ENCODE measurements at regions not wholly inside any gene's neighbourhood (a gene's known extent, or its start where the extent isn't known, plus 50 kb on each side); places are given as distances from the start of the nearest gene placed in this dataset.
A peak's percentile ranks its signal among the peaks of the same experiment; 100 is the strongest.

DNA sequence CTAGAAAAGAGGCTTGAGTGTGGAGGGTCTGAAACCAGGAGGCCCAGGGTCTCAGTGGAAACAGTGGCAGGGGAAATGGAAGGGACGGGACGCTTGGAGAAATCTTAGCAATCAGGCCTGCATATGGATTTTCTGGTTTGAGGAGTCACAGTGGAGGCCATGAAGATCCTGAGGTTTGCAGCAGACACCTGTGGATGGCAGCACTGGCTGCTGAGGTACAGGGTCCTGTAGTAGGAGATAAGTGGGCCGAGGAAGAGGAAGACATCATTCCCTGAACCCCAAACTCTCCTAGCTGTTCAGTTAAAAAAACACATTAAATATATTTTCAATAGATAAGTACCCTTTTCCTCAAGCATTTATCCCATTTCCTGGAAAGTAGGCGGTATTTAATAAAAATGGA, 208.8 kb upstream of the IGFBP3 start:
- Histone ChIP-seq H3K27ac (ENCODE audit: low read depth) (no peak overlapping the region), H2AFZ (no peak overlapping the region), H3K4me1 (ENCODE audit: insufficient read depth) (no peaks in the 10 kb centered on the region), H3F3A (replicated peaks; ENCODE audit: low read depth) (no peaks in the 10 kb centered on the region), H3K79me2 (replicated peaks; ENCODE audit: insufficient read depth) (no peaks in the 10 kb centered on the region), H3K36me3 (ENCODE audit: insufficient read depth) (no peaks in the 10 kb centered on the region), H3K9me2 (ENCODE audit: insufficient read depth) (no peaks in the 10 kb centered on the region), H3K4me2 (no peak overlapping the region), H3K4me3 (no peak overlapping the region), H3K27me3 (ENCODE audit: insufficient read depth) (no peaks in the 10 kb centered on the region), H4K20me1 (replicated peaks; ENCODE audit: insufficient read depth) (no peaks in the 10 kb centered on the region)
- Mint-ChIP-seq H3K36me3 (ENCODE audit: low read depth) (no peaks in the 10 kb centered on the region), H3K4me1 (peaks cover 2% of the 10 kb centered on the region; the same call in 1 of the 3 replicates), H3K9me3 (no peaks in the 10 kb centered on the region; the same call in 2 of the 3 replicates), H3K27ac (no peak overlapping the region), H3K27me3 (ENCODE audit: insufficient read depth, low read depth, poor library complexity) (no peaks in the 10 kb centered on the region), H3K4me3 (no peak overlapping the region)
- no peak for TF ChIP-seq NANOG (IDR thresholded peaks at IDR 0.05; ENCODE audit: borderline replicate concordance)
- no peak for TF ChIP-seq EZH2phosphoT487 (IDR thresholded peaks at IDR 0.05; ENCODE audit: unreplicated experiment)
- no peak for TF ChIP-seq STAT1 (IDR thresholded peaks at IDR 0.05; ENCODE audit: unreplicated experiment)
- TF ChIP-seq CREB1 (CRISPR knock-in tag; IDR thresholded peaks at IDR 0.05; ENCODE audit: low read depth) = no peak
- TF ChIP-seq, protein P1, sequence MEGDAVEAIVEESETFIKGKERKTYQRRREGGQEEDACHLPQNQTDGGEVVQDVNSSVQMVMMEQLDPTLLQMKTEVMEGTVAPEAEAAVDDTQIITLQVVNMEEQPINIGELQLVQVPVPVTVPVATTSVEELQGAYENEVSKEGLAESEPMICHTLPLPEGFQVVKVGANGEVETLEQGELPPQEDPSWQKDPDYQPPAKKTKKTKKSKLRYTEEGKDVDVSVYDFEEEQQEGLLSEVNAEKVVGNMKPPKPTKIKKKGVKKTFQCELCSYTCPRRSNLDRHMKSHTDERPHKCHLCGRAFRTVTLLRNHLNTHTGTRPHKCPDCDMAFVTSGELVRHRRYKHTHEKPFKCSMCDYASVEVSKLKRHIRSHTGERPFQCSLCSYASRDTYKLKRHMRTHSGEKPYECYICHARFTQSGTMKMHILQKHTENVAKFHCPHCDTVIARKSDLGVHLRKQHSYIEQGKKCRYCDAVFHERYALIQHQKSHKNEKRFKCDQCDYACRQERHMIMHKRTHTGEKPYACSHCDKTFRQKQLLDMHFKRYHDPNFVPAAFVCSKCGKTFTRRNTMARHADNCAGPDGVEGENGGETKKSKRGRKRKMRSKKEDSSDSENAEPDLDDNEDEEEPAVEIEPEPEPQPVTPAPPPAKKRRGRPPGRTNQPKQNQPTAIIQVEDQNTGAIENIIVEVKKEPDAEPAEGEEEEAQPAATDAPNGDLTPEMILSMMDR (conservative IDR thresholded peaks at IDR 0.05; ENCODE audit: low read depth in 2 of 2) = peak; percentile 49 to 67
- TF ChIP-seq ZNF114 (CRISPR knock-in tag; IDR thresholded peaks at IDR 0.05) = no peak
- TF ChIP-seq, protein P2, sequence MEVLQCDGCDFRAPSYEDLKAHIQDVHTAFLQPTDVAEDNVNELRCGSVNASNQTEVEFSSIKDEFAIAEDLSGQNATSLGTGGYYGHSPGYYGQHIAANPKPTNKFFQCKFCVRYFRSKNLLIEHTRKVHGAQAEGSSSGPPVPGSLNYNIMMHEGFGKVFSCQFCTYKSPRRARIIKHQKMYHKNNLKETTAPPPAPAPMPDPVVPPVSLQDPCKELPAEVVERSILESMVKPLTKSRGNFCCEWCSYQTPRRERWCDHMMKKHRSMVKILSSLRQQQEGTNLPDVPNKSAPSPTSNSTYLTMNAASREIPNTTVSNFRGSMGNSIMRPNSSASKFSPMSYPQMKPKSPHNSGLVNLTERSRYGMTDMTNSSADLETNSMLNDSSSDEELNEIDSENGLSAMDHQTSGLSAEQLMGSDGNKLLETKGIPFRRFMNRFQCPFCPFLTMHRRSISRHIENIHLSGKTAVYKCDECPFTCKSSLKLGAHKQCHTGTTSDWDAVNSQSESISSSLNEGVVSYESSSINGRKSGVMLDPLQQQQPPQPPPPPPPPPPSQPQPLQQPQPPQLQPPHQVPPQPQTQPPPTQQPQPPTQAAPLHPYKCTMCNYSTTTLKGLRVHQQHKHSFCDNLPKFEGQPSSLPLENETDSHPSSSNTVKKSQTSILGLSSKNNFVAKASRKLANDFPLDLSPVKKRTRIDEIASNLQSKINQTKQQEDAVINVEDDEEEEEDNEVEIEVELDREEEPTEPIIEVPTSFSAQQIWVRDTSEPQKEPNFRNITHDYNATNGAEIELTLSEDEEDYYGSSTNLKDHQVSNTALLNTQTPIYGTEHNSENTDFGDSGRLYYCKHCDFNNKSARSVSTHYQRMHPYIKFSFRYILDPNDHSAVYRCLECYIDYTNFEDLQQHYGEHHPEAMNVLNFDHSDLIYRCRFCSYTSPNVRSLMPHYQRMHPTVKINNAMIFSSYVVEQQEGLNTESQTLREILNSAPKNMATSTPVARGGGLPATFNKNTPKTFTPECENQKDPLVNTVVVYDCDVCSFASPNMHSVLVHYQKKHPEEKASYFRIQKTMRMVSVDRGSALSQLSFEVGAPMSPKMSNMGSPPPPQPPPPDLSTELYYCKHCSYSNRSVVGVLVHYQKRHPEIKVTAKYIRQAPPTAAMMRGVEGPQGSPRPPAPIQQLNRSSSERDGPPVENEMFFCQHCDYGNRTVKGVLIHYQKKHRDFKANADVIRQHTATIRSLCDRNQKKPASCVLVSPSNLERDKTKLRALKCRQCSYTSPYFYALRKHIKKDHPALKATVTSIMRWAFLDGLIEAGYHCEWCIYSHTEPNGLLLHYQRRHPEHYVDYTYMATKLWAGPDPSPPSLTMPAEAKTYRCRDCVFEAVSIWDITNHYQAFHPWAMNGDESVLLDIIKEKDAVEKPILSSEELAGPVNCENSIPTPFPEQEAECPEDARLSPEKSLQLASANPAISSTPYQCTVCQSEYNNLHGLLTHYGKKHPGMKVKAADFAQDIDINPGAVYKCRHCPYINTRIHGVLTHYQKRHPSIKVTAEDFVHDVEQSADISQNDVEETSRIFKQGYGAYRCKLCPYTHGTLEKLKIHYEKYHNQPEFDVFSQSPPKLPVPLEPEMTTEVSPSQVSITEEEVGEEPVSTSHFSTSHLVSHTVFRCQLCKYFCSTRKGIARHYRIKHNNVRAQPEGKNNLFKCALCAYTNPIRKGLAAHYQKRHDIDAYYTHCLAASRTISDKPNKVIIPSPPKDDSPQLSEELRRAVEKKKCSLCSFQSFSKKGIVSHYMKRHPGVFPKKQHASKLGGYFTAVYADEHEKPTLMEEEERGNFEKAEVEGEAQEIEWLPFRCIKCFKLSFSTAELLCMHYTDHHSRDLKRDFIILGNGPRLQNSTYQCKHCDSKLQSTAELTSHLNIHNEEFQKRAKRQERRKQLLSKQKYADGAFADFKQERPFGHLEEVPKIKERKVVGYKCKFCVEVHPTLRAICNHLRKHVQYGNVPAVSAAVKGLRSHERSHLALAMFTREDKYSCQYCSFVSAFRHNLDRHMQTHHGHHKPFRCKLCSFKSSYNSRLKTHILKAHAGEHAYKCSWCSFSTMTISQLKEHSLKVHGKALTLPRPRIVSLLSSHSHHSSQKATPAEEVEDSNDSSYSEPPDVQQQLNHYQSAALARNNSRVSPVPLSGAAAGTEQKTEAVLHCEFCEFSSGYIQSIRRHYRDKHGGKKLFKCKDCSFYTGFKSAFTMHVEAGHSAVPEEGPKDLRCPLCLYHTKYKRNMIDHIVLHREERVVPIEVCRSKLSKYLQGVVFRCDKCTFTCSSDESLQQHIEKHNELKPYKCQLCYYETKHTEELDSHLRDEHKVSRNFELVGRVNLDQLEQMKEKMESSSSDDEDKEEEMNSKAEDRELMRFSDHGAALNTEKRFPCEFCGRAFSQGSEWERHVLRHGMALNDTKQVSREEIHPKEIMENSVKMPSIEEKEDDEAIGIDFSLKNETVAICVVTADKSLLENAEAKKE (CRISPR knock-in tag; IDR thresholded peaks at IDR 0.05) = no peak
- TF ChIP-seq JUNB (IDR thresholded peaks at IDR 0.05; ENCODE audit: unreplicated experiment) = no peak
- TF ChIP-seq, protein P3, sequence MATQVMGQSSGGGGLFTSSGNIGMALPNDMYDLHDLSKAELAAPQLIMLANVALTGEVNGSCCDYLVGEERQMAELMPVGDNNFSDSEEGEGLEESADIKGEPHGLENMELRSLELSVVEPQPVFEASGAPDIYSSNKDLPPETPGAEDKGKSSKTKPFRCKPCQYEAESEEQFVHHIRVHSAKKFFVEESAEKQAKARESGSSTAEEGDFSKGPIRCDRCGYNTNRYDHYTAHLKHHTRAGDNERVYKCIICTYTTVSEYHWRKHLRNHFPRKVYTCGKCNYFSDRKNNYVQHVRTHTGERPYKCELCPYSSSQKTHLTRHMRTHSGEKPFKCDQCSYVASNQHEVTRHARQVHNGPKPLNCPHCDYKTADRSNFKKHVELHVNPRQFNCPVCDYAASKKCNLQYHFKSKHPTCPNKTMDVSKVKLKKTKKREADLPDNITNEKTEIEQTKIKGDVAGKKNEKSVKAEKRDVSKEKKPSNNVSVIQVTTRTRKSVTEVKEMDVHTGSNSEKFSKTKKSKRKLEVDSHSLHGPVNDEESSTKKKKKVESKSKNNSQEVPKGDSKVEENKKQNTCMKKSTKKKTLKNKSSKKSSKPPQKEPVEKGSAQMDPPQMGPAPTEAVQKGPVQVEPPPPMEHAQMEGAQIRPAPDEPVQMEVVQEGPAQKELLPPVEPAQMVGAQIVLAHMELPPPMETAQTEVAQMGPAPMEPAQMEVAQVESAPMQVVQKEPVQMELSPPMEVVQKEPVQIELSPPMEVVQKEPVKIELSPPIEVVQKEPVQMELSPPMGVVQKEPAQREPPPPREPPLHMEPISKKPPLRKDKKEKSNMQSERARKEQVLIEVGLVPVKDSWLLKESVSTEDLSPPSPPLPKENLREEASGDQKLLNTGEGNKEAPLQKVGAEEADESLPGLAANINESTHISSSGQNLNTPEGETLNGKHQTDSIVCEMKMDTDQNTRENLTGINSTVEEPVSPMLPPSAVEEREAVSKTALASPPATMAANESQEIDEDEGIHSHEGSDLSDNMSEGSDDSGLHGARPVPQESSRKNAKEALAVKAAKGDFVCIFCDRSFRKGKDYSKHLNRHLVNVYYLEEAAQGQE (IDR thresholded peaks at IDR 0.05; ENCODE audit: unreplicated experiment) = no peak
- ATAC-seq = peak; percentile 57
- peak; percentile 35 for DNase-seq (ENCODE audit: low spot score)
